Body of pancreas (tissue), 4 donors: ENCODE measurements at regions not wholly inside any gene's neighbourhood (a gene's known extent, or its start where the extent isn't known, plus 50 kb on each side); places are given as distances from the start of the nearest gene placed in this dataset.

Experiments
- CTCF ChIP-seq, 7 experiments: fragments of 450-650 bp in 4 of 7; fragments of 200-600 bp in 3 of 7; sonication (generic) in 3 of 7; IDR thresholded peaks; one replicate each; pipeline ENCODE4 v1.5.1; 2016 to 2019; ENCODE audit warnings: antibody characterized with exemption in 7 of 7
- POLR2A ChIP-seq, 3 donors: fragments of 450-650 bp; IDR thresholded peaks; one replicate each; pipeline ENCODE4 v1.6.1; 2016; ENCODE audit warnings: antibody characterized with exemption in 3 of 3, mild to moderate bottlenecking in 2 of 3

- TF ChIP-seq CTCF (IDR thresholded peaks at IDR 0.05) (no peak), POLR2A (IDR thresholded peaks at IDR 0.05) (no peak)
Observed at GRCh38 chr3:16686679-16687078, 81.5 kb upstream of the DAZL start.
